ENCODE measurements at regions not wholly inside any gene's neighbourhood (a gene's known extent, or its start where the extent isn't known, plus 50 kb on each side); places are given as distances from the start of the nearest gene placed in this dataset.

GRCh38 chr10:85212526-85212925 is 884.1 kb downstream of the CCSER2 start:
- TF ChIP-seq CTCF (IDR thresholded peaks at IDR 0.05; ENCODE audit: insufficient read depth, low read depth, low read length), result no peak
- no peak for DNase-seq (ENCODE audit: low read depth)

GRCh38 chr10:85213493-85213892 is 885.1 kb downstream of the CCSER2 start:
- TF ChIP-seq CTCF (IDR thresholded peaks at IDR 0.05; ENCODE audit: insufficient read depth, low read depth, low read length), result no peak
- H3K27me3 ChIP-seq (ENCODE audit: control insufficient read depth, insufficient read depth, low read length), result no peaks in the 10 kb centered on the region
- H3K4me3 ChIP-seq (ENCODE audit: low read depth, low read length), result no peak overlapping the region
- CTCF ChIA-PET, result interaction anchor here (0.9 kb wide), 1 partner anchor 17 kb away, joined by 3 read pairs; no protein-coding TSS in a partner anchor
- no peaks in the 10 kb centered on the region for H3K36me3 ChIP-seq (ENCODE audit: control insufficient read depth, insufficient read depth, low read length)
- DNase-seq (ENCODE audit: low read depth), result no peak
- POLR2A ChIA-PET, result no interaction called here

More at GRCh38 chr10:85212526-85212925, 884.1 kb downstream of the CCSER2 start:
- no peak overlapping the region for H3K4me3 ChIP-seq (ENCODE audit: low read depth, low read length)
- H3K36me3 ChIP-seq (ENCODE audit: control insufficient read depth, insufficient read depth, low read length), result no peaks in the 10 kb centered on the region
- POLR2A ChIA-PET, result no interaction called here
- CTCF ChIA-PET, result no interaction called here
- no peaks in the 10 kb centered on the region for H3K27me3 ChIP-seq (ENCODE audit: control insufficient read depth, insufficient read depth, low read length)

GRCh38 chr10:85222300-85222699 is 893.9 kb downstream of the CCSER2 start:
- ChIA-PET POLR2A (no interaction called here), CTCF (no interaction called here)
- H3K4me3 ChIP-seq (ENCODE audit: low read depth, low read length), result no peak overlapping the region
- H3K36me3 ChIP-seq (ENCODE audit: control insufficient read depth, insufficient read depth, low read length), result no peaks in the 10 kb centered on the region
- TF ChIP-seq CTCF (IDR thresholded peaks at IDR 0.05; ENCODE audit: insufficient read depth, low read depth, low read length), result no peak
- DNase-seq (ENCODE audit: low read depth), result no peak
- H3K27me3 ChIP-seq (ENCODE audit: control insufficient read depth, insufficient read depth, low read length), result no peaks in the 10 kb centered on the region

- no peak for TF ChIP-seq CTCF (IDR thresholded peaks at IDR 0.05; ENCODE audit: insufficient read depth, low read depth, low read length)
- DNase-seq (ENCODE audit: low read depth), result no peak
- Histone ChIP-seq H3K27me3 (ENCODE audit: control insufficient read depth, insufficient read depth, low read length) (no peaks in the 10 kb centered on the region), H3K36me3 (ENCODE audit: control insufficient read depth, insufficient read depth, low read length) (no peaks in the 10 kb centered on the region), H3K4me3 (ENCODE audit: low read depth, low read length) (no peak overlapping the region)
- CTCF ChIA-PET, result no interaction called here
- POLR2A ChIA-PET, result no interaction called here
Observed at GRCh38 chr10:85224366-85224940, 896.1 kb downstream of the CCSER2 start.

- no peak for TF ChIP-seq CTCF (IDR thresholded peaks at IDR 0.05; ENCODE audit: insufficient read depth, low read depth, low read length)
- POLR2A ChIA-PET, result no interaction called here
- no peak for DNase-seq (ENCODE audit: low read depth)
- CTCF ChIA-PET, result no interaction called here
- H3K4me3 ChIP-seq (ENCODE audit: low read depth, low read length), result no peak overlapping the region
- H3K27me3 ChIP-seq (ENCODE audit: control insufficient read depth, insufficient read depth, low read length), result no peaks in the 10 kb centered on the region
- no peaks in the 10 kb centered on the region for H3K36me3 ChIP-seq (ENCODE audit: control insufficient read depth, insufficient read depth, low read length)
Observed at GRCh38 chr10:85225311-85225710, 896.9 kb downstream of the CCSER2 start.
